Progenitor cell of endocrine pancreas (in vitro differentiated cells): ENCODE measurements at regions not wholly inside any gene's neighbourhood (a gene's known extent, or its start where the extent isn't known, plus 50 kb on each side); places are given as distances from the start of the nearest gene placed in this dataset.

Source experiments
- DNase-seq: peaks from one replicate; pipeline ENCODE4 v3.0.0; 2021; ENCODE audit warnings: low spot score; ENCODE audit not compliant: unreplicated experiment
- H3K27ac Mint-ChIP-seq: 2 replicates; pipeline ENCODE4 v1.8.0; 2021; ENCODE audit warnings: mild to moderate bottlenecking, moderate library complexity, mixed read lengths
- H3K27me3 Mint-ChIP-seq: 2 replicates; pipeline ENCODE4 v1.8.0; 2021; ENCODE audit warnings: mixed read lengths
- H3K36me3 Mint-ChIP-seq: 2 replicates; pipeline ENCODE4 v1.8.0; 2022; ENCODE audit warnings: mixed read lengths; ENCODE audit not compliant: insufficient read depth
- H3K4me1 Mint-ChIP-seq: 2 replicates; pipeline ENCODE4 v1.8.0; 2021; ENCODE audit warnings: low read depth, mixed read lengths
- H3K4me3 Mint-ChIP-seq: 2 replicates; pipeline ENCODE4 v1.8.0; 2021; ENCODE audit warnings: low read depth, mild to moderate bottlenecking, moderate library complexity, mixed read lengths
- H3K9me3 Mint-ChIP-seq: 2 replicates; pipeline ENCODE4 v1.8.0; 2021; ENCODE audit warnings: low read depth, mixed read lengths
- TF ChIP-seq, protein P1 (sequence below): fragments of 200-600 bp; sonication (generic); IDR thresholded peaks from one replicate; pipeline ENCODE4 v1.5.0; 2021; ENCODE audit warnings: antibody characterized with exemption, mild to moderate bottlenecking; ENCODE audit not compliant: unreplicated experiment

DNA sequence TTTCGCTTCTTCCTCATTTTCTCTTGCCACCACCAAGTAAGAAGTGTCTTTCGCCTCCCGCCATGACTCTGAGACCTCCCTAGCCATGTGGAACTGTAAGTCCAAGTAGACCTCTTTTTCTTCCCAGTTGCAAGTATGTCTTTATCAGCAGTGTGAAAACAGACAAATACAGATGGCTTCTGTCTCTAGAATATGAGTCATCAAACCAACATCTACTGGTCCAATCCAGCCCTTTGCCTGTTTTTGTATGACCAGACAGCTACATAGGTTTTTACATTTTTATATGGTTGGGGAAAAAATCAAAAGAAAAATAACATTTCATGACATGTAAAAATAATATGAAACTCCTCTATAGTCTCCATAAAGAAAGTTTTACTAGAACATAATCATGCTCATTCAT is 118.7 kb upstream of the PTPRG start:
- no peaks in the 10 kb centered on the region for H3K9me3 Mint-ChIP-seq
- no peak overlapping the region for H3K27ac Mint-ChIP-seq
- H3K27me3 Mint-ChIP-seq: no peaks in the 10 kb centered on the region
- H3K4me3 Mint-ChIP-seq: no peak overlapping the region
- H3K36me3 Mint-ChIP-seq: no peaks in the 10 kb centered on the region
- no peak for DNase-seq
- TF ChIP-seq, protein P1, sequence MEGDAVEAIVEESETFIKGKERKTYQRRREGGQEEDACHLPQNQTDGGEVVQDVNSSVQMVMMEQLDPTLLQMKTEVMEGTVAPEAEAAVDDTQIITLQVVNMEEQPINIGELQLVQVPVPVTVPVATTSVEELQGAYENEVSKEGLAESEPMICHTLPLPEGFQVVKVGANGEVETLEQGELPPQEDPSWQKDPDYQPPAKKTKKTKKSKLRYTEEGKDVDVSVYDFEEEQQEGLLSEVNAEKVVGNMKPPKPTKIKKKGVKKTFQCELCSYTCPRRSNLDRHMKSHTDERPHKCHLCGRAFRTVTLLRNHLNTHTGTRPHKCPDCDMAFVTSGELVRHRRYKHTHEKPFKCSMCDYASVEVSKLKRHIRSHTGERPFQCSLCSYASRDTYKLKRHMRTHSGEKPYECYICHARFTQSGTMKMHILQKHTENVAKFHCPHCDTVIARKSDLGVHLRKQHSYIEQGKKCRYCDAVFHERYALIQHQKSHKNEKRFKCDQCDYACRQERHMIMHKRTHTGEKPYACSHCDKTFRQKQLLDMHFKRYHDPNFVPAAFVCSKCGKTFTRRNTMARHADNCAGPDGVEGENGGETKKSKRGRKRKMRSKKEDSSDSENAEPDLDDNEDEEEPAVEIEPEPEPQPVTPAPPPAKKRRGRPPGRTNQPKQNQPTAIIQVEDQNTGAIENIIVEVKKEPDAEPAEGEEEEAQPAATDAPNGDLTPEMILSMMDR: no peak
- H3K4me1 Mint-ChIP-seq: peaks cover 10% of the 10 kb centered on the region

DNA sequence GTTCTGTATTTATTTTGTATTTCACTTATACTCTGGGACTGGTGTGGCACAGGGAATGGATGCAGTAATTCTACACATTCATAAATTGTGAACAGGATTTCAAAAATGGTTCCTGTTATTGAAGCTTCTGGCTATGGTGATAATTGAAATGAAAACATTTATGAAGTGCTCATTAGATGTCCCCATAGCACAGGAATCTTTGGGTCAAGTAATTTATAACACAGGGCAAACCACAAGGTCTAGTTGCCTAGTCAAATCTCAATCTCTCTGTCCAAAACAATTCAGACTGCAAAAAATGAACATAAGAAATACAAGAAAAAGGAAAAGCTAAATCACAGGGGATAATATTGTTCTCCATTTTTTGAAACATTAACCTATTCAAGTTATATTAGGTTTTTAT is 117.5 kb upstream of the PTPRG start:
- DNase-seq: no peak
- Mint-ChIP-seq H3K27ac (no peak overlapping the region), H3K36me3 (no peaks in the 10 kb centered on the region), H3K4me1 (peaks cover 5% of the 10 kb centered on the region), H3K9me3 (no peaks in the 10 kb centered on the region), H3K4me3 (no peak overlapping the region), H3K27me3 (no peaks in the 10 kb centered on the region)
- TF ChIP-seq, protein P1: no peak

GRCh38 chr3:61444782-61445181 is 116.6 kb upstream of the PTPRG start:
- Mint-ChIP-seq H3K36me3 (no peaks in the 10 kb centered on the region), H3K27me3 (no peaks in the 10 kb centered on the region), H3K9me3 (no peaks in the 10 kb centered on the region), H3K27ac (no peak overlapping the region), H3K4me3 (no peak overlapping the region), H3K4me1 (peaks cover 1% of the 10 kb centered on the region)
- TF ChIP-seq, protein P1: no peak
- no peak for DNase-seq

- Mint-ChIP-seq H3K4me1 (peaks cover 3% of the 10 kb centered on the region), H3K27ac (no peak overlapping the region), H3K36me3 (no peaks in the 10 kb centered on the region), H3K9me3 (no peaks in the 10 kb centered on the region), H3K27me3 (no peaks in the 10 kb centered on the region), H3K4me3 (no peak overlapping the region)
- no peak for DNase-seq
- TF ChIP-seq, protein P1: no peak
These were observed 115.4 kb upstream of the PTPRG start for GRCh38 chr3:61445924-61446323.

DNA sequence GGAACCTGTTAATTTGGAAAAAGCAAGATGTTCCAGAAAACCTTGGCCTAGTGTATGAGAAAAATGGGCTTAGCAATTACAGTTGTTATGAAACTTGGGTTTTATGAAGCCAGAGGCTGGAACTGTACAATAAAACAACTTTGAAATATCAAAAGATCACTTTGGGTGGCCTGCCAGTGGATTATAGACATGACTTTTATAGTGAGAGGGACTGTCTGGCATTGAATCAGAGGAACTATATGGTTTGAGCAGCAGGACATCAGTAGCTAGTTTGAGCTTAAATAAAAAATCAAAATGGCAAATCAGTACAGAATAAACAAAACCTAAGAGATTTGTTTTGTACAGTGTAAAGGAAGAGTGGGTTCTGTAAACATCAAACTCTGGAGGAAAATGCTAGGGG is 115.0 kb upstream of the PTPRG start:
- Mint-ChIP-seq H3K27me3 (no peaks in the 10 kb centered on the region), H3K4me1 (peaks cover 4% of the 10 kb centered on the region), H3K9me3 (no peaks in the 10 kb centered on the region), H3K4me3 (no peak overlapping the region), H3K27ac (no peak overlapping the region), H3K36me3 (no peaks in the 10 kb centered on the region)
- TF ChIP-seq, protein P1: no peak
- no peak for DNase-seq
